H1 (cell line): ENCODE measurements at regions not wholly inside any gene's neighbourhood (a gene's known extent, or its start where the extent isn't known, plus 50 kb on each side); places are given as distances from the start of the nearest gene placed in this dataset.
"Not testable (repeated sequence)": the region's sequence is repeated elsewhere in the genome, so short reads cannot be mapped to it uniquely, and the experiment has no call there.

Experiments
- CTCF ChIA-PET: fragments of 300-600 bp; sonication (Branson Sonifier 250); formaldehyde crosslinking; loops from one replicate; lab custom pipeline; 2021; ENCODE audit not compliant: partially characterized antibody; lab: Charles Lee
- POLR2A ChIA-PET: fragments of 300-600 bp; sonication (Branson Sonifier 250); formaldehyde crosslinking; loops from one replicate; lab custom pipeline; 2021; ENCODE audit warnings: inconsistent platforms; ENCODE audit not compliant: partially characterized antibody; lab: Charles Lee
- DNase-seq, 2 experiments: peaks; one replicate each; pipeline versions ENCODE4 v3.0.0 to v3.0.0-alpha.2; 2010 to 2022; ENCODE audit warnings: low spot score in 2 of 2, low read depth in 1 of 2, mixed read lengths in 1 of 2
- FAIRE-seq: peaks from 2 replicates; lab custom pipeline; 2011; peaks lifted over from hg19 to GRCh38; lab: Jason Lieb, UNC
- H2AFZ ChIP-seq: 2 replicates; pipeline ENCODE4 v1.8.1; 2012; ENCODE audit warnings: low read length, inconsistent platforms
- H2AK5ac ChIP-seq: 2 replicates; pipeline ENCODE4 v1.6.1; 2013; ENCODE audit warnings: low read depth, low read length
- H2BK120ac ChIP-seq: replicated peaks from 2 replicates; pipeline ENCODE3; 2013; ENCODE audit warnings: low read depth, low read length, inconsistent platforms
- H2BK12ac ChIP-seq: 2 replicates; pipeline ENCODE4 v1.6.1; 2013; ENCODE audit warnings: low read depth, low read length
- H2BK15ac ChIP-seq: 2 replicates; pipeline ENCODE4 v1.6.1; 2013; ENCODE audit warnings: low read length
- H2BK20ac ChIP-seq: 2 replicates; pipeline ENCODE4 v1.6.1; 2013; ENCODE audit warnings: low read length
- H2BK5ac ChIP-seq: 2 replicates; pipeline ENCODE4 v1.6.1; 2013; ENCODE audit warnings: low read depth, low read length
- H3K14ac ChIP-seq: 2 replicates; pipeline ENCODE4 v1.6.1; 2013; ENCODE audit warnings: inconsistent platforms; ENCODE audit not compliant: insufficient read length
- H3K18ac ChIP-seq: 2 replicates; pipeline ENCODE4 v1.6.1; 2013; ENCODE audit warnings: low read length; ENCODE audit errors: extremely low read depth
- H3K23ac ChIP-seq: 2 replicates; pipeline ENCODE4 v1.6.1; 2013; ENCODE audit warnings: inconsistent platforms; ENCODE audit not compliant: insufficient read length
- H3K23me2 ChIP-seq: 2 replicates; pipeline ENCODE4 v1.6.1; 2013; ENCODE audit warnings: low read depth, low read length
- H3K27ac ChIP-seq: 2 replicates; pipeline ENCODE4 v1.6.1; 2011; ENCODE audit warnings: low read depth, low read length, inconsistent platforms
- H3K27me3 ChIP-seq, 4 experiments: replicated peaks in 1 of 4; 1 replicate in 1 of 4; 2 replicates in 3 of 4; pipeline versions ENCODE4 v1.6.1 to v1.8.1; 2011 to 2013; ENCODE audit warnings: low read length in 3 of 4, mild to moderate bottlenecking in 3 of 4, inconsistent platforms in 2 of 4, mixed read lengths in 2 of 4, moderate library complexity in 1 of 4; ENCODE audit not compliant: control insufficient read depth in 3 of 4, insufficient read depth in 3 of 4; ENCODE audit errors: extremely low read depth in 1 of 4
- H3K36me3 ChIP-seq, 4 experiments: 2 replicates each; pipeline versions ENCODE4 v1.6.1 to v1.8.1; 2011 to 2013; ENCODE audit warnings: mild to moderate bottlenecking in 4 of 4, low read length in 3 of 4, moderate library complexity in 2 of 4, control low read depth in 1 of 4, inconsistent platforms in 1 of 4; ENCODE audit not compliant: insufficient read depth in 4 of 4, control insufficient read depth in 2 of 4
- H3K4ac ChIP-seq: replicated peaks from 2 replicates; pipeline ENCODE3; 2013; ENCODE audit warnings: low read length, low read depth, mixed read lengths, inconsistent platforms; ENCODE audit not compliant: insufficient read length
- H3K4me1 ChIP-seq, 4 experiments: replicated peaks in 1 of 4; 1 replicate in 1 of 4; 2 replicates in 3 of 4; pipeline versions ENCODE4 v1.6.1 to v1.8.1; 2011 to 2013; ENCODE audit warnings: low read length in 3 of 4, inconsistent platforms in 2 of 4, mixed read lengths in 1 of 4; ENCODE audit not compliant: insufficient read depth in 4 of 4, control insufficient read depth in 3 of 4
- H3K4me2 ChIP-seq, 2 experiments: 2 replicates each; pipeline versions ENCODE4 v1.6.1 to v1.8.1; 2011 to 2013; ENCODE audit warnings: low read depth in 2 of 2, low read length in 2 of 2, control low read depth in 1 of 2, inconsistent platforms in 1 of 2, mild to moderate bottlenecking in 1 of 2; ENCODE audit not compliant: insufficient read depth in 1 of 2
- H3K4me3 ChIP-seq, 4 experiments: fragments of 200-600, 300-600 bp in 1 of 4; sonication (generic), shearing (Covaris generic), sonication (Bioruptor Twin) in 1 of 4; 2 replicates each; pipeline versions ENCODE4 v1.5.1 to v1.8.1; 2011 to 2016; ENCODE audit warnings: low read length in 4 of 4, low read depth in 3 of 4, control low read depth in 2 of 4, inconsistent platforms in 2 of 4, mild to moderate bottlenecking in 2 of 4, mixed read lengths in 1 of 4, moderate library complexity in 1 of 4; ENCODE audit not compliant: insufficient read depth in 2 of 4; ENCODE audit errors: extremely low read depth in 1 of 4
- H3K56ac ChIP-seq: replicated peaks from 2 replicates; pipeline ENCODE3; 2013; ENCODE audit warnings: low read depth, mild to moderate bottlenecking, mixed read lengths, low read length, inconsistent platforms; ENCODE audit not compliant: insufficient read length
- H3K79me1 ChIP-seq: 2 replicates; pipeline ENCODE4 v1.6.1; 2013; ENCODE audit warnings: low read depth, low read length, control low read depth
- H3K79me2 ChIP-seq, 2 experiments: 2 replicates each; pipeline versions ENCODE4 v1.6.1 to v1.8.1; 2012 to 2013; ENCODE audit warnings: low read length in 2 of 2, mild to moderate bottlenecking in 2 of 2, inconsistent platforms in 1 of 2; ENCODE audit not compliant: insufficient read depth in 2 of 2, control insufficient read depth in 1 of 2
- H3K9ac ChIP-seq, 4 experiments: replicated peaks in 1 of 4; 1 replicate in 1 of 4; 2 replicates in 3 of 4; pipeline versions ENCODE4 v1.6.1 to v1.8.1; 2011 to 2013; ENCODE audit warnings: low read depth in 3 of 4, low read length in 3 of 4, control low read depth in 2 of 4, mild to moderate bottlenecking in 2 of 4, moderate library complexity in 2 of 4, inconsistent platforms in 1 of 4; ENCODE audit errors: extremely low read depth in 1 of 4
- H3K9me3 ChIP-seq, 2 experiments: 2 replicates each; pipeline versions ENCODE4 v1.6.1 to v1.8.1; 2012 to 2013; ENCODE audit warnings: mild to moderate bottlenecking in 2 of 2, moderate library complexity in 2 of 2, control low read depth in 1 of 2, inconsistent platforms in 1 of 2, low read depth in 1 of 2, low read length in 1 of 2, mixed read lengths in 1 of 2; ENCODE audit not compliant: insufficient read depth in 2 of 2
- H4K20me1 ChIP-seq, 2 experiments: replicated peaks in 1 of 2; 2 replicates each; pipeline versions ENCODE3 to v1.8.1; 2011 to 2013; ENCODE audit warnings: inconsistent platforms in 2 of 2, low read length in 2 of 2, mild to moderate bottlenecking in 1 of 2; ENCODE audit not compliant: insufficient read depth in 2 of 2, control insufficient read depth in 1 of 2
- H4K5ac ChIP-seq: 2 replicates; pipeline ENCODE4 v1.6.1; 2013; ENCODE audit warnings: low read length, low read depth, mixed read lengths, inconsistent platforms; ENCODE audit not compliant: insufficient read length
- H4K8ac ChIP-seq: 2 replicates; pipeline ENCODE4 v1.8.0; 2013; ENCODE audit warnings: mild to moderate bottlenecking, moderate library complexity, low read length, inconsistent platforms; ENCODE audit not compliant: insufficient read depth; ENCODE audit errors: extremely low read depth
- H4K91ac ChIP-seq: replicated peaks from 2 replicates; pipeline ENCODE3; 2013; ENCODE audit warnings: low read length, mixed read lengths, inconsistent platforms; ENCODE audit not compliant: insufficient read length
- CEBPB ChIP-seq: IDR thresholded peaks from 2 replicates; pipeline ENCODE4 v1.6.1; 2012; ENCODE audit warnings: low read depth, low read length
- HDAC2 ChIP-seq, 2 experiments: fragments of 300-600 bp in 1 of 2; sonication (generic) in 1 of 2; IDR thresholded peaks; 2 replicates each; pipeline ENCODE4 v1.6.1; 2011 to 2012; ENCODE audit warnings: low read depth in 2 of 2, low read length in 2 of 2, mild to moderate bottlenecking in 2 of 2, moderate library complexity in 2 of 2, borderline replicate concordance in 1 of 2, inconsistent platforms in 1 of 2
- JUND ChIP-seq: IDR thresholded peaks from 2 replicates; pipeline ENCODE4 v1.6.1; 2011; ENCODE audit warnings: mild to moderate bottlenecking, improper control_type of control experiment, low read length
- MAFK ChIP-seq: IDR thresholded peaks from 2 replicates; pipeline ENCODE4 v1.6.1; 2012; ENCODE audit warnings: low read depth, mild to moderate bottlenecking, improper control_type of control experiment, low read length
- RXRA ChIP-seq: IDR thresholded peaks from 2 replicates; pipeline ENCODE4 v1.6.1; 2011; ENCODE audit warnings: low read depth, mild to moderate bottlenecking, low read length, moderate library complexity; ENCODE audit not compliant: insufficient read depth
- SP1 ChIP-seq: IDR thresholded peaks from 2 replicates; pipeline ENCODE4 v1.6.1; 2011; ENCODE audit warnings: low read depth, low read length
- SRF ChIP-seq: IDR thresholded peaks from 2 replicates; pipeline ENCODE4 v1.6.1; 2011; ENCODE audit warnings: mild to moderate bottlenecking, low read depth, low read length, moderate library complexity
- TCF12 ChIP-seq: IDR thresholded peaks from 2 replicates; pipeline ENCODE4 v1.6.1; 2011; ENCODE audit warnings: low read depth, mild to moderate bottlenecking, low read length
- YY1 ChIP-seq: IDR thresholded peaks from 2 replicates; pipeline ENCODE4 v1.6.1; 2011; ENCODE audit warnings: low read depth, mild to moderate bottlenecking, low read length
- WGBS, 2 experiments: shearing (Covaris generic) in 1 of 2; methylation state at CpG; one replicate each; pipeline versions ENCODE4 v1.1.6 to v1.1.7; 2013 to 2015; ENCODE audit warnings: low lambda C conversion rate in 2 of 2, mixed read lengths in 2 of 2, inconsistent platforms in 1 of 2, low coverage in 1 of 2, missing lambda C conversion rate in 1 of 2; ENCODE audit not compliant: insufficient replicate concordance in 2 of 2, insufficient coverage in 1 of 2, insufficient read length in 1 of 2; ENCODE audit errors: extremely low coverage in 1 of 2, missing lambda C conversion rate in 1 of 2; 5-methylcytosine and 5-hydroxymethylcytosine counted together
- TF ChIP-seq, protein P1 (sequence below), 3 experiments: IDR thresholded peaks; 1 replicate in 2 of 3; 2 replicates in 1 of 3; pipeline versions ENCODE4 v1.5.1 to v1.6.1; 2011; ENCODE audit warnings: low read length in 3 of 3, mild to moderate bottlenecking in 3 of 3, inconsistent platforms in 2 of 3, low read depth in 1 of 3, moderate library complexity in 1 of 3; ENCODE audit not compliant: insufficient read depth in 1 of 3; ENCODE audit errors: control extremely low read depth in 1 of 3

- TF ChIP-seq, protein P1, sequence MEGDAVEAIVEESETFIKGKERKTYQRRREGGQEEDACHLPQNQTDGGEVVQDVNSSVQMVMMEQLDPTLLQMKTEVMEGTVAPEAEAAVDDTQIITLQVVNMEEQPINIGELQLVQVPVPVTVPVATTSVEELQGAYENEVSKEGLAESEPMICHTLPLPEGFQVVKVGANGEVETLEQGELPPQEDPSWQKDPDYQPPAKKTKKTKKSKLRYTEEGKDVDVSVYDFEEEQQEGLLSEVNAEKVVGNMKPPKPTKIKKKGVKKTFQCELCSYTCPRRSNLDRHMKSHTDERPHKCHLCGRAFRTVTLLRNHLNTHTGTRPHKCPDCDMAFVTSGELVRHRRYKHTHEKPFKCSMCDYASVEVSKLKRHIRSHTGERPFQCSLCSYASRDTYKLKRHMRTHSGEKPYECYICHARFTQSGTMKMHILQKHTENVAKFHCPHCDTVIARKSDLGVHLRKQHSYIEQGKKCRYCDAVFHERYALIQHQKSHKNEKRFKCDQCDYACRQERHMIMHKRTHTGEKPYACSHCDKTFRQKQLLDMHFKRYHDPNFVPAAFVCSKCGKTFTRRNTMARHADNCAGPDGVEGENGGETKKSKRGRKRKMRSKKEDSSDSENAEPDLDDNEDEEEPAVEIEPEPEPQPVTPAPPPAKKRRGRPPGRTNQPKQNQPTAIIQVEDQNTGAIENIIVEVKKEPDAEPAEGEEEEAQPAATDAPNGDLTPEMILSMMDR (IDR thresholded peaks at IDR 0.05; ENCODE audit: control extremely low read depth in 1 of 3, insufficient read depth in 1 of 3, low read depth in 1 of 3, low read length in 3 of 3) = peak in 2 of 3 experiments; percentile 10 to 51; a peak in 2 of 4 replicates
- TF ChIP-seq RXRA (no peak), SP1 (no peak), HDAC2 (IDR thresholded peaks at IDR 0.05; ENCODE audit: borderline replicate concordance in 1 of 2, low read depth in 2 of 2, low read length in 2 of 2) (no peak), TCF12 (no peak), CEBPB (0 out of 2 replicates have a peak, but pooled peaks have one; percentile 18), YY1 (no peak), SRF (no peak), MAFK (no peak), JUND (peak; percentile 96)
Observed at GRCh38 chr1:88595355-88596002, 88.6 kb upstream of the PKN2 start (continued).

GRCh38 chr1:88597973-88598372 is 86.1 kb upstream of the PKN2 start:
- 95% methylated on average over 1 of the region's 1 CpG; no CpG with 5 or more reads in 1 of the 2 experiments for WGBS, 2 experiments
- H3K27ac ChIP-seq, H2AFZ ChIP-seq, H3K14ac ChIP-seq, H3K23ac ChIP-seq, H3K56ac ChIP-seq, H3K4me3 ChIP-seq, H2BK5ac ChIP-seq, H3K18ac ChIP-seq, H4K20me1 ChIP-seq, H4K91ac ChIP-seq, H2BK20ac ChIP-seq, H2BK15ac ChIP-seq, H3K27me3 ChIP-seq, H2BK12ac ChIP-seq, H3K23me2 ChIP-seq, DNase-seq, H4K5ac ChIP-seq, H2BK120ac ChIP-seq, H3K4me1 ChIP-seq, H3K9ac ChIP-seq, H3K36me3 ChIP-seq, H3K4me2 ChIP-seq, FAIRE-seq, H2AK5ac ChIP-seq, H4K8ac ChIP-seq, H3K79me2 ChIP-seq, H3K4ac ChIP-seq, POLR2A ChIA-PET, H3K79me1 ChIP-seq: not testable (repeated sequence)
- CTCF ChIA-PET = interaction anchor here (0.6 to 1.2 kb wide), 3 partner anchors 59 to 317 kb away, joined by 3 to 4 read pairs (median 3); no protein-coding TSS in a partner anchor
- H3K9me3 ChIP-seq = peaks cover 0 to 10% of the 10 kb centered on the region in 2 experiments; a peak in 2 of 4 replicates
